ENCODE measurements at regions not wholly inside any gene's neighbourhood (a gene's known extent, or its start where the extent isn't known, plus 50 kb on each side); places are given as distances from the start of the nearest gene placed in this dataset.

DNA sequence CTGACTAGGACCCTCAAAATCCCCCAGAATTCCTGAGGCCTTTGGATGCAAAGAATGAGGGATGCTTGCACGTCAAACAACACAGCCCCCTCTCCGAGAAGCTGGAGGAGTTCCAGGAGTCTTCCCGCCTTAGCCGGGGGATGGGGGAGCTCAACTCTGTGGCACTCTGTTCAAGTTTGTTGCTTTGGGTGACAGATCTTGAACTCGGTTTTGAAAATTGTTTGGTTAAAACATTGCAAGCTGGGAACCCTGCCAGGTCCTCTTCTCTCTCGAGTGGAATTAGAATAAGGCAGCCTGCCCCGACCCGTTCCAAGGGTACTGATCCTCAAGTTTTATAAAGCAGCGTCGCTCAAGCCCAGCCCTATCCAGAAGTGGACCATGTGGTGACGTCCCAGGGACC is 244.1 kb downstream of the LOXHD1 start:
- no peaks in the 10 kb centered on the region for H3K9me3 Mint-ChIP-seq
- no peaks in the 10 kb centered on the region for H3K27me3 Mint-ChIP-seq (ENCODE audit: low read depth)
- no peak for ATAC-seq
- H3K36me3 Mint-ChIP-seq: no peaks in the 10 kb centered on the region
- CTCF ChIA-PET: interaction anchor here (0.7 to 2.7 kb wide), 10 partner anchors 13 to 264 kb away, joined by 3 to 13 read pairs (median 5); no protein-coding TSS in a partner anchor
- POLR2A ChIA-PET: no interaction called here
- TF ChIP-seq GRHL2 (CRISPR knock-in tag; IDR thresholded peaks at IDR 0.05; ENCODE audit: insufficient replicate concordance, severe bottlenecking): no peak
- TF ChIP-seq, protein P1, sequence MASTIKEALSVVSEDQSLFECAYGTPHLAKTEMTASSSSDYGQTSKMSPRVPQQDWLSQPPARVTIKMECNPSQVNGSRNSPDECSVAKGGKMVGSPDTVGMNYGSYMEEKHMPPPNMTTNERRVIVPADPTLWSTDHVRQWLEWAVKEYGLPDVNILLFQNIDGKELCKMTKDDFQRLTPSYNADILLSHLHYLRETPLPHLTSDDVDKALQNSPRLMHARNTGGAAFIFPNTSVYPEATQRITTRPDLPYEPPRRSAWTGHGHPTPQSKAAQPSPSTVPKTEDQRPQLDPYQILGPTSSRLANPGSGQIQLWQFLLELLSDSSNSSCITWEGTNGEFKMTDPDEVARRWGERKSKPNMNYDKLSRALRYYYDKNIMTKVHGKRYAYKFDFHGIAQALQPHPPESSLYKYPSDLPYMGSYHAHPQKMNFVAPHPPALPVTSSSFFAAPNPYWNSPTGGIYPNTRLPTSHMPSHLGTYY (CRISPR knock-in tag; IDR thresholded peaks at IDR 0.05): no peak
- TF ChIP-seq, protein P2, sequence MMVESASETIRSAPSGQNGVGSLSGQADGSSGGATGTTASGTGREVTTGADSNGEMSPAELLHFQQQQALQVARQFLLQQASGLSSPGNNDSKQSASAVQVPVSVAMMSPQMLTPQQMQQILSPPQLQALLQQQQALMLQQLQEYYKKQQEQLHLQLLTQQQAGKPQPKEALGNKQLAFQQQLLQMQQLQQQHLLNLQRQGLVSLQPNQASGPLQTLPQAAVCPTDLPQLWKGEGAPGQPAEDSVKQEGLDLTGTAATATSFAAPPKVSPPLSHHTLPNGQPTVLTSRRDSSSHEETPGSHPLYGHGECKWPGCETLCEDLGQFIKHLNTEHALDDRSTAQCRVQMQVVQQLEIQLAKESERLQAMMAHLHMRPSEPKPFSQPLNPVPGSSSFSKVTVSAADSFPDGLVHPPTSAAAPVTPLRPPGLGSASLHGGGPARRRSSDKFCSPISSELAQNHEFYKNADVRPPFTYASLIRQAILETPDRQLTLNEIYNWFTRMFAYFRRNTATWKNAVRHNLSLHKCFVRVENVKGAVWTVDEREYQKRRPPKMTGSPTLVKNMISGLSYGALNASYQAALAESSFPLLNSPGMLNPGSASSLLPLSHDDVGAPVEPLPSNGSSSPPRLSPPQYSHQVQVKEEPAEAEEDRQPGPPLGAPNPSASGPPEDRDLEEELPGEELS (CRISPR knock-in tag; IDR thresholded peaks at IDR 0.05): no peak
- TF ChIP-seq, protein P3, sequence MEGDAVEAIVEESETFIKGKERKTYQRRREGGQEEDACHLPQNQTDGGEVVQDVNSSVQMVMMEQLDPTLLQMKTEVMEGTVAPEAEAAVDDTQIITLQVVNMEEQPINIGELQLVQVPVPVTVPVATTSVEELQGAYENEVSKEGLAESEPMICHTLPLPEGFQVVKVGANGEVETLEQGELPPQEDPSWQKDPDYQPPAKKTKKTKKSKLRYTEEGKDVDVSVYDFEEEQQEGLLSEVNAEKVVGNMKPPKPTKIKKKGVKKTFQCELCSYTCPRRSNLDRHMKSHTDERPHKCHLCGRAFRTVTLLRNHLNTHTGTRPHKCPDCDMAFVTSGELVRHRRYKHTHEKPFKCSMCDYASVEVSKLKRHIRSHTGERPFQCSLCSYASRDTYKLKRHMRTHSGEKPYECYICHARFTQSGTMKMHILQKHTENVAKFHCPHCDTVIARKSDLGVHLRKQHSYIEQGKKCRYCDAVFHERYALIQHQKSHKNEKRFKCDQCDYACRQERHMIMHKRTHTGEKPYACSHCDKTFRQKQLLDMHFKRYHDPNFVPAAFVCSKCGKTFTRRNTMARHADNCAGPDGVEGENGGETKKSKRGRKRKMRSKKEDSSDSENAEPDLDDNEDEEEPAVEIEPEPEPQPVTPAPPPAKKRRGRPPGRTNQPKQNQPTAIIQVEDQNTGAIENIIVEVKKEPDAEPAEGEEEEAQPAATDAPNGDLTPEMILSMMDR (IDR thresholded peaks at IDR 0.05): no peak
- TF ChIP-seq RELA (CRISPR knock-in tag; IDR thresholded peaks at IDR 0.05; ENCODE audit: borderline replicate concordance): no peak
- TF ChIP-seq, protein P4, sequence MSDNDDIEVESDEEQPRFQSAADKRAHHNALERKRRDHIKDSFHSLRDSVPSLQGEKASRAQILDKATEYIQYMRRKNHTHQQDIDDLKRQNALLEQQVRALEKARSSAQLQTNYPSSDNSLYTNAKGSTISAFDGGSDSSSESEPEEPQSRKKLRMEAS (CRISPR knock-in tag; IDR thresholded peaks at IDR 0.05): no peak
- TF ChIP-seq MYBL2 (CRISPR knock-in tag; IDR thresholded peaks at IDR 0.05): no peak
- TF ChIP-seq NR3C1 (CRISPR knock-in tag; conservative IDR thresholded peaks at IDR 0.05; ENCODE audit: low read depth): no peak
- TF ChIP-seq, protein P5, sequence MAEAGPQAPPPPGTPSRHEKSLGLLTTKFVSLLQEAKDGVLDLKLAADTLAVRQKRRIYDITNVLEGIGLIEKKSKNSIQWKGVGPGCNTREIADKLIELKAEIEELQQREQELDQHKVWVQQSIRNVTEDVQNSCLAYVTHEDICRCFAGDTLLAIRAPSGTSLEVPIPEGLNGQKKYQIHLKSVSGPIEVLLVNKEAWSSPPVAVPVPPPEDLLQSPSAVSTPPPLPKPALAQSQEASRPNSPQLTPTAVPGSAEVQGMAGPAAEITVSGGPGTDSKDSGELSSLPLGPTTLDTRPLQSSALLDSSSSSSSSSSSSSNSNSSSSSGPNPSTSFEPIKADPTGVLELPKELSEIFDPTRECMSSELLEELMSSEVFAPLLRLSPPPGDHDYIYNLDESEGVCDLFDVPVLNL (CRISPR knock-in tag; IDR thresholded peaks at IDR 0.05; ENCODE audit: borderline replicate concordance, low read depth): no peak
- TF ChIP-seq IRF2 (CRISPR knock-in tag; IDR thresholded peaks at IDR 0.05; ENCODE audit: borderline replicate concordance, low read depth): no peak
- TF ChIP-seq, protein P6, sequence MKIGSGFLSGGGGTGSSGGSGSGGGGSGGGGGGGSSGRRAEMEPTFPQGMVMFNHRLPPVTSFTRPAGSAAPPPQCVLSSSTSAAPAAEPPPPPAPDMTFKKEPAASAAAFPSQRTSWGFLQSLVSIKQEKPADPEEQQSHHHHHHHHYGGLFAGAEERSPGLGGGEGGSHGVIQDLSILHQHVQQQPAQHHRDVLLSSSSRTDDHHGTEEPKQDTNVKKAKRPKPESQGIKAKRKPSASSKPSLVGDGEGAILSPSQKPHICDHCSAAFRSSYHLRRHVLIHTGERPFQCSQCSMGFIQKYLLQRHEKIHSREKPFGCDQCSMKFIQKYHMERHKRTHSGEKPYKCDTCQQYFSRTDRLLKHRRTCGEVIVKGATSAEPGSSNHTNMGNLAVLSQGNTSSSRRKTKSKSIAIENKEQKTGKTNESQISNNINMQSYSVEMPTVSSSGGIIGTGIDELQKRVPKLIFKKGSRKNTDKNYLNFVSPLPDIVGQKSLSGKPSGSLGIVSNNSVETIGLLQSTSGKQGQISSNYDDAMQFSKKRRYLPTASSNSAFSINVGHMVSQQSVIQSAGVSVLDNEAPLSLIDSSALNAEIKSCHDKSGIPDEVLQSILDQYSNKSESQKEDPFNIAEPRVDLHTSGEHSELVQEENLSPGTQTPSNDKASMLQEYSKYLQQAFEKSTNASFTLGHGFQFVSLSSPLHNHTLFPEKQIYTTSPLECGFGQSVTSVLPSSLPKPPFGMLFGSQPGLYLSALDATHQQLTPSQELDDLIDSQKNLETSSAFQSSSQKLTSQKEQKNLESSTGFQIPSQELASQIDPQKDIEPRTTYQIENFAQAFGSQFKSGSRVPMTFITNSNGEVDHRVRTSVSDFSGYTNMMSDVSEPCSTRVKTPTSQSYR (CRISPR knock-in tag; IDR thresholded peaks at IDR 0.05): no peak
- TF ChIP-seq, protein P7, sequence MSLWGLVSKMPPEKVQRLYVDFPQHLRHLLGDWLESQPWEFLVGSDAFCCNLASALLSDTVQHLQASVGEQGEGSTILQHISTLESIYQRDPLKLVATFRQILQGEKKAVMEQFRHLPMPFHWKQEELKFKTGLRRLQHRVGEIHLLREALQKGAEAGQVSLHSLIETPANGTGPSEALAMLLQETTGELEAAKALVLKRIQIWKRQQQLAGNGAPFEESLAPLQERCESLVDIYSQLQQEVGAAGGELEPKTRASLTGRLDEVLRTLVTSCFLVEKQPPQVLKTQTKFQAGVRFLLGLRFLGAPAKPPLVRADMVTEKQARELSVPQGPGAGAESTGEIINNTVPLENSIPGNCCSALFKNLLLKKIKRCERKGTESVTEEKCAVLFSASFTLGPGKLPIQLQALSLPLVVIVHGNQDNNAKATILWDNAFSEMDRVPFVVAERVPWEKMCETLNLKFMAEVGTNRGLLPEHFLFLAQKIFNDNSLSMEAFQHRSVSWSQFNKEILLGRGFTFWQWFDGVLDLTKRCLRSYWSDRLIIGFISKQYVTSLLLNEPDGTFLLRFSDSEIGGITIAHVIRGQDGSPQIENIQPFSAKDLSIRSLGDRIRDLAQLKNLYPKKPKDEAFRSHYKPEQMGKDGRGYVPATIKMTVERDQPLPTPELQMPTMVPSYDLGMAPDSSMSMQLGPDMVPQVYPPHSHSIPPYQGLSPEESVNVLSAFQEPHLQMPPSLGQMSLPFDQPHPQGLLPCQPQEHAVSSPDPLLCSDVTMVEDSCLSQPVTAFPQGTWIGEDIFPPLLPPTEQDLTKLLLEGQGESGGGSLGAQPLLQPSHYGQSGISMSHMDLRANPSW (CRISPR knock-in tag; conservative IDR thresholded peaks at IDR 0.05; ENCODE audit: low read depth): no peak
- no peak for TF ChIP-seq ZNF671 (CRISPR knock-in tag; IDR thresholded peaks at IDR 0.05)
- TF ChIP-seq TEAD1 (CRISPR knock-in tag; IDR thresholded peaks at IDR 0.05): no peak
- TF ChIP-seq ZNF138 (CRISPR knock-in tag; conservative IDR thresholded peaks at IDR 0.05): no peak
- TF ChIP-seq, protein P8, sequence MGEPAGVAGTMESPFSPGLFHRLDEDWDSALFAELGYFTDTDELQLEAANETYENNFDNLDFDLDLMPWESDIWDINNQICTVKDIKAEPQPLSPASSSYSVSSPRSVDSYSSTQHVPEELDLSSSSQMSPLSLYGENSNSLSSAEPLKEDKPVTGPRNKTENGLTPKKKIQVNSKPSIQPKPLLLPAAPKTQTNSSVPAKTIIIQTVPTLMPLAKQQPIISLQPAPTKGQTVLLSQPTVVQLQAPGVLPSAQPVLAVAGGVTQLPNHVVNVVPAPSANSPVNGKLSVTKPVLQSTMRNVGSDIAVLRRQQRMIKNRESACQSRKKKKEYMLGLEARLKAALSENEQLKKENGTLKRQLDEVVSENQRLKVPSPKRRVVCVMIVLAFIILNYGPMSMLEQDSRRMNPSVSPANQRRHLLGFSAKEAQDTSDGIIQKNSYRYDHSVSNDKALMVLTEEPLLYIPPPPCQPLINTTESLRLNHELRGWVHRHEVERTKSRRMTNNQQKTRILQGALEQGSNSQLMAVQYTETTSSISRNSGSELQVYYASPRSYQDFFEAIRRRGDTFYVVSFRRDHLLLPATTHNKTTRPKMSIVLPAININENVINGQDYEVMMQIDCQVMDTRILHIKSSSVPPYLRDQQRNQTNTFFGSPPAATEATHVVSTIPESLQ (CRISPR knock-in tag; IDR thresholded peaks at IDR 0.05): no peak
- no peak for TF ChIP-seq HMGA2 (CRISPR knock-in tag; IDR thresholded peaks at IDR 0.05)
- TF ChIP-seq, protein P9, sequence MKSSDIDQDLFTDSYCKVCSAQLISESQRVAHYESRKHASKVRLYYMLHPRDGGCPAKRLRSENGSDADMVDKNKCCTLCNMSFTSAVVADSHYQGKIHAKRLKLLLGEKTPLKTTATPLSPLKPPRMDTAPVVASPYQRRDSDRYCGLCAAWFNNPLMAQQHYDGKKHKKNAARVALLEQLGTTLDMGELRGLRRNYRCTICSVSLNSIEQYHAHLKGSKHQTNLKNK (CRISPR knock-in tag; IDR thresholded peaks at IDR 0.05): no peak
- no peak for TF ChIP-seq NR2C2 (CRISPR knock-in tag; IDR thresholded peaks at IDR 0.05)
- no peak for TF ChIP-seq TP53 (CRISPR knock-in tag; IDR thresholded peaks at IDR 0.05)
- H3K27ac Mint-ChIP-seq: no peak overlapping the region
- no peak for DNase-seq (ENCODE audit: low spot score)
- H3K4me3 Mint-ChIP-seq: no peak overlapping the region
- H3K4me1 Mint-ChIP-seq: peaks cover 58% of the 10 kb centered on the region
